ENCODE measurements at regions not wholly inside any gene's neighbourhood (a gene's known extent, or its start where the extent isn't known, plus 50 kb on each side); places are given as distances from the start of the nearest gene placed in this dataset.
"Not testable (repeated sequence)": the region's sequence is repeated elsewhere in the genome, so short reads cannot be mapped to it uniquely, and the experiment has no call there.

- DNase-seq (ENCODE audit: low read depth in 2 of 2): no peak
These were observed 231.3 kb downstream of the ERMARD start for GRCh38 chr6:169982461-169983386.

GRCh38 chr6:169981969-169982368, 230.5 kb downstream of the ERMARD start:
- no peak for DNase-seq (ENCODE audit: low read depth in 2 of 2)

DNA sequence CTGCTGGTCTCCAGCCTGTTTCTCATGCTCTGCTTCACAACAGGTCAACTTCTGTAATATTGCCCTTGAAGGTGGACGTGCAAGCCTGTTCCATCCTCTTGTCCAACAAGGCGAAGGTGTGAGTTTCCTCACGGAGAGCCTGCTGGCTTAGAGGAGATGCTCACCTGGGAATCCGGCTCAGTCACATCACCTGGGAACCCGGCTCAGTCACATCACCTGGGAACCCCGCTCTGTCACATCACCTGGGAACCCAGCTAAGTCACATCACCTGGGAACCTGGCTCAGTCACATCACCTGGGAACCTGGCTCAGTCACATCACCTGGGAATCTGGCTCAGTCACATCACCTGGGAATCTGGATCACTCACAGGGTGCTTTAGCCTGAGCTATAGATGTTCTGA, 230.1 kb downstream of the ERMARD start:
- no peak for DNase-seq (ENCODE audit: low read depth in 2 of 2)

DNA sequence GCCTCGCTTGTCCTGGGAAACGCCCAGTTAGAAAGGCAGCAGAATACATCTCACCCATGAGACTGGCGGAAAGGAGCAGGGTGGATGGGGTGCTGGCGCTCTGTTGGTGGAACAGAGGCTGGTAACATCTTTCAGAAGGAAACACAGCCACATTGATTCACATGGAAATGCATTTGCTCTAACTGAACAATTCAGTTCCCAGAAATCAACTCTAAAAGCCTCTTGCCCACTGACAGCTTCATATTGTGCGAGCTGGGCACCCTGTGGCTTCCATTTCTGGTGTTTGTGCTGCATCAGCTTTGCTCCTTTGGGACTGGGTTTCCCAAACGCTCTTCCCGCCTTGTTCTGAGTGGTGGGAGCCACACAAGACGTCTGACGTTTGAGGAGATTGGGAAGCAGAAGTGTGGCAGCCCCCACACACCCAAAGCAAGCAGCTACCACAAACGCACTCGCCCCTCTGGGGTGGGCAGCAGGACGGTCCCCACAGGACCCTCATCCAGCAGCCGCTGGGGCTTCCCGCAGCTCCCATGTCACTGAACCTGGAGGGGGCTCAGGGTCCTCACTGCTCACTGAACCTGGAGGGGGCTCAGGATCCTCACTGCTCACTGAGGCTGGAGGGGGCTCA, 229.5 kb downstream of the ERMARD start:
- no peak for DNase-seq (ENCODE audit: low read depth in 2 of 2)

GRCh38 chr6:169979873-169980432, 228.5 kb downstream of the ERMARD start:
- DNase-seq (ENCODE audit: low read depth in 2 of 2): no peak

- no peak for DNase-seq (ENCODE audit: low read depth in 2 of 2)
These were observed 227.3 kb downstream of the ERMARD start for GRCh38 chr6:169978615-169979161.

DNA sequence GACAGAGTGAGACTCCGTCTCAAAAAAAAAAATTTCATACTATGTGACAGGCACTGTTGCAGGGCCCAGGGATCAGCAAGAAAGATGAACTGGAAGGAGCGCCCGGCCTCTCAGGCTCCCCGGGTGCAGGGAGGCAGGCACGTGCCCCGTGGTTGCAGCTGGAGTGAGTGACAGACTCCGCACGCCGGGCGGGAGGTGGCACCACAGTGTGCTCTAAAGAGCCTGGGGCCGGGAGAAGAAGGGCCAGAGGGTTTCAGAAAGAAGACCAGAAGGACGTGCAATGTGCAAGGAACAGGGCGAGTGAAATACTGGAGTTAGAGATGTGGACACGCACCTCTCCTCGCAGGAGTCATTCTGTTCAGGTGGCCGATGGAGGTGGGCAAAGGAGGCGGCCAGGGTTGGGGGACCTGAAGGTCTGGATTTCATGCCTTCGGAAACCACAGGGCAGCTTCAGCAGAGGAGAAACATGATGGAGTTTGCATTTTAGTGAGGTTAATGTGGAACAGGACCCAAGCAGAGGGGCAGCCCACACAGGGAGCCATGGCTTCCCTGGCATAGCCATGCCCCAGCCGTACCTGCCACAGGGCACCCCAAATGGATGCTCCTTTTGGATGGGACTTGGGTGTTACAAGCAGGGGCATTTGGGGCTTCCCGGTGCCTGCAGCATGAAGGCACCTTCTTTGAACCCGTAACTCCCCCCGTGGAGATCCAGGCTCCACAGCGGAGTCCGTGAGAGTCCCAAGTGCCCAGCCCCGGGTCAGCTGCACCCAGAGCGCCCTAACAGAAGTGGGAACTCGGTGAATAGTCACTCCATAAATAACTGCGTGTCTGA, 226.2 kb downstream of the ERMARD start:
- no peak for DNase-seq (ENCODE audit: low read depth in 2 of 2)

GRCh38 chr6:169976301-169977081, 225.1 kb downstream of the ERMARD start:
- DNase-seq (ENCODE audit: low read depth in 2 of 2): no peak

GRCh38 chr6:169975701-169976100, 224.3 kb downstream of the ERMARD start:
- no peak for DNase-seq (ENCODE audit: low read depth in 2 of 2)

GRCh38 chr6:169975286-169975685, 223.9 kb downstream of the ERMARD start:
- DNase-seq (ENCODE audit: low read depth in 2 of 2): no peak

- no peak for DNase-seq (ENCODE audit: low read depth in 2 of 2)
These were observed 223.2 kb downstream of the ERMARD start for GRCh38 chr6:169974663-169975062.

DNA sequence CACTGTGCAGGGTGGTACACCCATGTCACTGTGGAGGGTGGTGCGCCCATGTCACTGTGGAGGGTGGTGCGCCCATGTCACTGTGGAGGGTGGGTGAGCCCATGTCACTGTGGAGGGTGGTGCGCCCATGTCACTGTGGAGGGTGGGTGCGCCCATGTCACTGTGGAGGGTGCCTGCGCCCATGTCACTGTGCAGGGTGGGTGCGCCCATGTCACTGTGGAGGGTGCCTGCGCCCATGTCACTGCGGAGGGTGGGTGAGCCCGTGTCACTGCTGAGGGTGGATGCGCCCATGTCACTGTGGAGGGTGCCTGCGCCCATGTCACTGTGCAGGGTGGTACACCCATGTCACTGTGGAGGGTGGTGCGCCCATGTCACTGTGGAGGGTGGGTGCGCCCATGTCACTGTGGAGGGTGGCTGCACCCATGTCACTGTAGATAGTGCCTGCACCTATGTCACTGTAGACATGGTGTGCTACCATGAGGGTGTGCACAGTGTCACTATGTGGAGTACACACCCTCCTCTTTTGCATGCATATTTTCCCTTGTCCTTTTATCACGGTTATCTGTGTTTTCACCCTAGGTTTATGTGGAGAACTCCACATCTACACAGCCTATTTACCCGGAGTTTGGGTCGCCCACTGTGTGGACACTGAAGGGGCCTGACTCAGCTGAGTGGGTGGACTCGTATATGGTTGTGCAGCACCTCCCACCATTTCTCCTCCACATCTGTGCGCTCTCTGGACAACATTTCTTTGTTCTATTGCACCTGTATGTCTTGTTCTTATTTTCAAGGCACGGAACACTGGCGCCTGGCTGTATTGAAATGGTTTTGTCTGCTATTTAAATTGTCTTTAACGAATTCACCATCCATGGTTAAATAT, 222.4 kb downstream of the ERMARD start:
- DNase-seq (ENCODE audit: low read depth in 2 of 2): not testable (repeated sequence)

GRCh38 chr6:169972736-169973135, 221.3 kb downstream of the ERMARD start:
- no peak for DNase-seq (ENCODE audit: low read depth in 2 of 2)

DNA sequence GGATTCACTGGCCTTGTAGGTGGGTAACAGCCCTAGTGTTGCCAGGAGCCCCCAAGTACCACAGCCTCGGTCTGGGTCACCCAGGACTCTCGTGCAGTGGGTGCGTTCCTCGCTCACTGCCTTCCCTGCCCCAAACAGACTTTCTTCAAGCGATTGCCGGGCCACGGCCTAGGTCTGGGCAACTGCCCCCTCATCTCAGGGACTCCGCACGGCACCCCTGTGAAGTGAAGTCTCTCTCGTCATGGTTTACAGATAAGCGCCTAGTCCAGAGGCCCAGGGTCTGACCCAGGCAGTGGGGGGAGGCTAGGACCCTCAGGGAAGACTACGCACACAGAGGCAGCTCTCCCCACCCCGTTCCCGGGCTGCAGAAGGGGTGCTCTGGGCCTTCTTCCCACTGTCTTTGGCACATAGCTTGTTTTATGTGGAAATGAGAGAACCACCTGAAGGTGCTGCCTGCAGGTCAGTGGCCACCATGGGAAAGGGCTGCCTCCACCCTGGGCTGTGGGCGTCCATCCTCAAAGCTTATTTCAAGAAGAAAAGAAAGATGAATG, 220.8 kb downstream of the ERMARD start:
- no peak for DNase-seq (ENCODE audit: low read depth in 2 of 2)

DNA sequence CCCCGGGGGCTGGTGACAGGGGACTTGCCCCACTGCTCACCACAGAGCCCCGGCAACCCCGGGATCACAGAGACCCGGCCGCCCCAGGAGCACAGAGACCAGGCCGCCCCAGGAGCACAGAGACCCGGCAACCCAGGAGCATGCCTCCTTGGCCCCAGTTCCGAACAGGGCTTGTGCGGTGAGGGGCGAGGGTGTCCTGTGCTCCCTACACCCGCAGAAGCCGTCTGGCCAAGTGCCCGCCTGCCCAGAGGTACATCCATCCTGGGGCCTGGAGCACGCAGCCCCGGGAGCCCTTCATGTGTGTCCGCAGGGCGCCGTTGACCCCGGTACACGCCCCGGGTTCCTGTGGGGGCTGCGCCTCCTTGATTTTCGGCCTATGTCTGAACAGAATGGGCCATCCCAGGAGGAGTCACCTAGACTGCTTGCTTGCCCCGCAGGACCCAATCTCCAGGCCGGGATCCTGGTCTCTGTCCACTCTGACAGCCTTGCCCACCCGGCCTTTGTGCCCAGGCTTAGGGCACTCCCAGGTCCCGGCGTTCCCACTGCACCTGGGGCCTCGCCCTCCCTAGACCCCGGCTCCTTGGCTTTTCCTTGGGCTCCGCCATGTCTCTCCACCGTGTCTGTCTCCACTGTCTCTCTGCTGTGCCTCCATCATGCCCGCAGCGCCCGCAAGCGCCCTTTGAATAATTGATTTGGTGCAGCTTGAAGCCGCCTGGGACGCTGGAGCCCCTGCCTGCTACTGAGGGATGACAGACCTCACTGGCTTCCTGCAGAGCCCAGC, 219.8 kb downstream of the ERMARD start:
- DNase-seq (ENCODE audit: low read depth in 2 of 2): no peak

- no peak for DNase-seq (ENCODE audit: low read depth in 2 of 2)
These were observed 219.0 kb downstream of the ERMARD start for GRCh38 chr6:169970306-169970988.

GRCh38 chr6:169969372-169970099, 218.1 kb downstream of the ERMARD start:
- DNase-seq (ENCODE audit: low read depth in 2 of 2): no peak
